Smooth muscle cell of the brain vasculature (primary cell): ENCODE measurements at regions not wholly inside any gene's neighbourhood (a gene's known extent, or its start where the extent isn't known, plus 50 kb on each side); places are given as distances from the start of the nearest gene placed in this dataset.
"Not testable (repeated sequence)": the region's sequence is repeated elsewhere in the genome, so short reads cannot be mapped to it uniquely, and the experiment has no call there.

Experiments used
- DNase-seq: peaks from one replicate; pipeline ENCODE4 v3.0.0-alpha.2; 2012; ENCODE audit warnings: low read depth, low spot score

DNA sequence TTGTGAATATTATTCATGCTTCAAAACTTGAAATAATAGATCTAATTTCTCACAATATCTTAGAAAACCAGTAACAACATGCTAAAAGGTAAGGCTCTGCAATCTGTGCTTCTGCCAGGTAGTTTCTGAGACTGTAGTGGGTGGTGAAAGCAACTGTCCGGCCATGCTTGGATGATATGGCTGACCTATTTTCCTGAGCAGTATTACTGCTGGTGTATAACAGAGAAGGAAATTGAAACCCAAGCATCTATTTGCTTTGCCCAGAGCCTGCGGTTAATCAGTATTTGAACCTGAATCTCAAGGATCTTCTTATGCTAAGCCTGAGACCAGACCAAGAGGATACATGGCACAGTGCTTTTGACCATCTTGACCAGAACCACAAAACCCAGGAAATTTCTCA is 563.8 kb downstream of the COL12A1 start:
- DNase-seq, result no peak

DNA sequence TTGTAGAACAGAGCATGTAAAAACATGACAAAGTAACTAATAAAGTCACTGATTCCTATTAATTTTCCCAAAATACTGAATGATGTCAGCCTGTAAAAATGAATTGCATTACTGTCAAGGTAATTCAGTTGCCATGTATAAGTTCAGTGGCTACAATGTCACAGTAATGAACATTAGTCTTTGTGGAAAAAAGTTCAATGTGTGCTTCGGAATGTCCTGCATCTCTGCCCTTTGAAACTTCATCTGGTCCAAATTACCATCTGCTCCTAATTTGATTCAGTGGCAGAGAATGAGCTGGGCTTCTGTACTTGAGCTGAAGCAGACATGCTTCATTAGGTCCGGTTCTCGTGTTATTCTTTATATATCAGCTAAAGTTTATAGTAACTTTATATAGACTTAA is 567.4 kb downstream of the COL12A1 start:
- DNase-seq, result no peak

DNA sequence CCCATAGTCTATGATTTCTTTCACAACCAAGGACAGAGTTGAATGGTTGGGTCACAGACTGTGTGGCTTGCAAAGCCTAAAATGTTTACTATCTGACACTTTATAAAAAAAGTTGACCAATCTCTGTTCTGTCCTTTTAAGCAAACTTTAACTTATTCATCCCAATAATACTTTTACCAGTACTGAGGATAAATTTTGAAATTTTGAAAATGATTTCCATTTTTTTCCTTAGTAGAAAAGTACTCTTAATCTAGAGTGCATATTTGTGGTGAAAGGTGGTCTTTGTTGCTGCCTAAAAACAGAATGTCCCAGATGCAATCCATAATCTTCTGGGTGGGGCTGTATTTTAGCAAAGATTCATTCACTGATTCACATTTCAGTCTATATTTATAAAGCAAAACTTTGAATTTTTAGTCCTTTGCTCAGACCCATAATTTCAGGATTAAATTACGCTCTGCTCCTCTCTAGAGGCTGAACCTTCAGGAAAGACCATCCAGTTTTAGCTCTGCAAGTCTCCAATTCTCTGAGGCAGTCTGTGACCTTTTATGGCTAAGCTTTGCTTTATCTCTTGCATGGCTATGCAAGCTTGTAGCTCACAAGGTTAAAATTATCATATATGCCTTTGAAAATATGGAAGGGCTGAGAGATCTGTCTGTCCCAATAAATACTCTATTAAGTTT is 573.5 kb downstream of the COL12A1 start:
- no peak for DNase-seq

DNA sequence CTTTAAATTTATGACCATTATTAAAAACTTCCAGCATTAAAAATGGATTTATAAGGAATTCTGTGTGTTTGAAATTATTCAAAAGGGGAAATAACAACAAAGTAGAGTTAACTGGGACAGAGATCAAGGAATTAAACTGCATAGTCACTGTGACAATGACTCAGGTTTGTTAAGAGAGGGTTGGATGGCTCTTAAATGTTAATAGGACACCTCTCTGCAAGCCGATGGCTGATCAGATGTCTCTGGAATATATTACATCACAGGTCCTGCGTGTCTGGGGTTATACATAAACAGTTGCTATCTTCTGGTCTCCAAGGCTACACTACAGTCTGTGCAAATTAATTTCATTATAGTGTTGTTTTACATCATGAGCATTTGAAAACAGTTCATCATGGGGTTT is 574.3 kb downstream of the COL12A1 start:
- DNase-seq, result no peak

DNA sequence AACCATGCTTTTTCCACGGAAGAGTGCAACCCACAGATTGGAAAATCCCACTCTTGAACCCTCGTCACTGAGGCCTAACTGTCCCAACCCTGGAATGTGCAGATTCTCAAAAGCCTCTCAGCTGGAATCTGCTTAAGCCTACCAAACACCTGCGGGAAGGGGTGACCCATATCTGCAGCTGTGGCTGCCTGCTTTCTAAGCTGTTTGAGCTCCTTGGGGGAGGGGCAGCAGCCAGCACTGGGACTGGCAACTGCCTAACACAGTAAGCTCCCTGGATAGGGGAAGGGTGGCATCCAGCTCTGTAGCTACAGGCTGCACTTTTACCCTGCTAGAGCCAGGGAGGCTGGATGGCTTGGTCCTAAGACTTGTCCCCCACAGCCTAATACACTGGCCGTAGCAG is 579.6 kb downstream of the COL12A1 start:
- DNase-seq, result no peak

DNA sequence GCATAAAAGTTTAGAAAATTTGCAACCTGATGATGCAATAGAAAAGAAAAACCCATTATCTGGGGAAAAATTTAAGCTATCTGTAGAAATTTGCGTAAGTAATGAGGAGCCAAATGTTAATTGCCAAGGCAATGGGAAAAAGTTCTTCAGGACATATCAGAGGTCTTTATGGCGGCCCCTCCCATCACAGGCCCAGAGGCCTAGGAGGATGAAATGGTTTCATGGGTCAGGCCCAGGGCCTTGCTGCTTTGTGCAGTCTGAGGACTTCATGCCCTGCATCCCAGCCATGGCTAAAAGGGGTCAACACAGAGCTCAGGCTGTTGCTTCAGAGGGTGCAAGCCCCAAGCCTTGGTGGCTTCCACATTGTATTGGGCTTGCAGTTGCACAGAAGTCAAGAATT is 582.8 kb downstream of the COL12A1 start:
- no peak for DNase-seq

DNA sequence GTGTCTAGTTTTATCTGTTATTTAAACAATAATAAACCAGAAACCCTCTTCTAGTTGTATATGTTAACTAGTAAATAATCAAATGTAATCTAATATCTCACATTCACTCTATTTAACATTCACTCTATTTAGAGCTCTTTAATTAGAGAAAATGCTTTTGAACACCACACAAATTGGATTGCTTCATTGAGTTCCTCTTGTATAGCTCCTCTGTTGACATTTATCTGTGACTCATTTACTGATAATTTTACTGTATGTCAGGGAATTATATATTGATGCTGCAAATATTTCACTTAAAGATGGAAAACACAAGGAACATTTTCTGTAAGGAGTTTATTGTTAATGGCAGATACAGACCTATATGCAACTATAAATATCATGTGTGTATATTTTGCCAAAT is 594.6 kb downstream of the COL12A1 start:
- DNase-seq, result no peak

DNA sequence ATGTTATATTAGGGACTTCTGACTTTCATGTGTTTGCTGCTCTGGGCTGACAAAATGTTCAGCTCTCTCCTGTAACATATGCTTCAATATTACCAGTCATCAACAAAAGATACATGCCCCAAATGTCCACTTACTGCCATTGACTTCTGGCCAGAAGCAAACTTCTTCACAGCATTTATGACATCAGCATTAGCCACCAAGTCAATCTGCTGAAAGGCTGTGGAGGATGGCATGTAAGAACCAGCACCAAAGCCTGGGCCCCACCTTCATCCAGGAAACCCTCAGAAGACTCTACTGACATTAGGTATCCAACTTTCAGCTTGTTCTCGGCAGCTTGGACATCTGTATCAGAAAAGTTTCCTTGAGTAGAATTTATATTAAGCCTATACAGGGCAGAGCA is 595.5 kb downstream of the COL12A1 start:
- DNase-seq, result no peak

DNA sequence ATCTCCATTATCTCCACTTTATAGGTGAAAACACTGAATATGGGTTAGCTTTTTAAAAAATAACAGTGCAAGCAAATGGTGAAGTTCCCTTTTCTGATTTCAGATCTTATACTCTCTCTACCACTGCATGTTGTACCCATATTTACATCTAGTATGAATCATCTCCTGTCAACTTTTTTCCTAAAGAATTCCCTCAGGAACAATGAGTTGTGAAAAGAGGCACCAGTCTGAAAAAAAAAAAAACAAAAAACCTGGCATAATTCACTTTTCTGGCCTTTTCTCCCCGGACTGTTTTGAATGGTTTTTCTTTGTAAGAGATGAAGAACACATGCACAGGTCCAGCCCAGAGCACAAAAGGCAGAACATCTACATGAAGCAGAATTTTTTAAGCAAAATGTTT is 596.0 kb downstream of the COL12A1 start:
- DNase-seq, result no peak

DNA sequence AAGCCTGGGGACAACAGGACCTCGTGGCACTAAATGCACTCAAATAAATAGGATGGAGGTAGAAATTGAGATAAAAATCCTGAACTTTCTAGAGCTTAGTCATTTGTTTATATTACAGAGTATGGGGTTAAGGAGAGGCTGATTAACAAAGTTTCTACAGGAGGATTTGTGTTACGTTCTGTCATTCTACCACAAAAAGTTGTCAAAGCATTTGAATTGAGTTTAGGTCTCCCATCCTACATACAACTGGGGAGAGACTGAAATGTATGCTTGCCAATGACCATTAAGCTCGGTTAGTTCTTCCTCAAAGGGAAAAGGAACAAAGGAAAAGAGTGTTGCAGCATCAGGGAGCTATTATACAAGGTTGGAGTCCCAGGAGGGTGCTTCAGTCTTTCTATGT is 597.9 kb downstream of the COL12A1 start:
- no peak for DNase-seq

DNA sequence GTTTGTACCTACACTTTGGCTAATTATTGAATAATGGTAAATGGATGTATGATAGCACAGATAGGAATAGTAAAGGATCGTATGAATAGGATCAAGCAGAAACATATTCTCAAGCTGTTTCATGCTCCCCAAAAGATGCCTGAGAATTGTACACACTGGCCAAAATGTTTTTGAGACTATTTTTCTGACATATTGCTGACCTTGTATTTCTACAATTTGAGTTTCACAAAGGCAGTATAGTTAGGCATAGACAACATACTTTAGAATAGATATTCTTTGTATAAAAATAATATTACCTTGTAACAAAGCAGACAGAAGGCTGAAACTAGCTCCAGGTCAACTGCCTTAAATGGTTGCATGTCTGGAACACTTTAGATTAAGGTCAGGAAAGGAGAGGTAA is 598.4 kb downstream of the COL12A1 start:
- no peak for DNase-seq

DNA sequence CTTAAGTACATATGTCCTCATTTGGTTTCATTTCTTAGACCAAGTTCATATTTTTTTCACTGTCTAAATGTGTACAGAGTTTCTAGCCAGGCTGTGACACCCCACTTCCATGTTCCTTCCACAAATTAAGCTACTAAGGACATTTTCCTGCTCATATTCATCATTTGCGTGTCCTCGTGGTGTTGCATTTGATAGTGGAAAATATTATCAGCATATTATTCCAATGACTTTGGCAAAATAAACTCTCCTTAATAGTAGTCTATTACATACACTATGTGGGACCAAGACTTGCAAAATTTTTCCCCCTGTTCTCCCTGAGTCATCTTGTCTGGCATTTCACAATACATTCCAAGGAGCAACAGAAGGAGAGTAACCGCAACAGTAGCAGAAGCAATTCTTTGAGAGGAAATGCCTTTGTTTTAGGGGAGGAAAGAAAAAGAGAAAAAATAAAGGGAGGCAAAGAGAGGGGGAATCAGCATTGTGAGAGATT is 599.2 kb downstream of the COL12A1 start:
- peak; percentile 45 for DNase-seq

DNA sequence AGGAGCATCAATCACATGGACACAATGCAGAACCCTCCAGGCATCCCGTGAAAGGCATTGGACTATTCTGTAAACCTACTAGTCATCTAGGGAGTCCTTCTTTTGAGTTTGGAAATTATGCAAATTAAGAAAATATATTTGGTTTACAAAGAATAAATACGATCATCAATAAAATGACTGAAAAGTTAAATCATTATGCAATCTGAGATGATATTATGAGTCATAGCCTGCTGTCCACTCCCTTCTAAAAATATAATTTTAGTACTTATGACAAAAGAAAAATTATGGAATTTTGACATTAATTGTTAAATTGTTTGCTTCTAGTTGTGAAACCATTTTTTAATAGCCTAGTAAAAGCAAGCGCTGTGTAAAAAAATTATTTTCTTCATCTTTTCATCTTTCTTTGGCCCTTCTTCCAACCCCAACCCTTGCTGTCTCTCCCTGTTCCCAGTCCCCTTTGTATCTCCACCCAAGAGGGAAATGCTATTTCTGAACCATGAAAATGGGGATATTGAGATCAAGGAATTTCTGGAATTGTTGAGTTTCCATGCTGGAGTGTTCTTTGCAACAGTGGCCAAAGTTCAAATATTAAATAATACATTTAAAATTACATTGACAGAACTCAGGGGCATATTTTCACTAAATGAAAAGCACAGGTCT is 599.8 kb downstream of the COL12A1 start:
- DNase-seq, result no peak

DNA sequence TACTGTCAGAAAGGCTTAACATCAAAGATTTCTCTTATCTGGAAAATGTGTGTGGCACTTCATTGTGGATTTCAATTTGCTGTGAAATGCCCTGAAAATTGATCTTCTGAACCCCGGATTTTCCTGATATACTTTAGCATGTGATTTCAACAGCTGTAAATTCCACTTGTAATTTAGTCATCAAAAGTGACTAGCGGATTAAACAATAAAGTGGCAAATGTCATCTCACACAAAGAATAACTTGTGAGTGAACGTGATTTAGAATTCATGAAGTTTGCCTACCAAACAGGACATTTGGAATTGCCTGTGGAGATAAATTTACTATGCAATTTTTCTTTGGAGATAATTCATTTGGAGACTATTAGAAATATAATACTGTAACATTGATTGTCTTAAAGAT is 601.6 kb downstream of the COL12A1 start:
- DNase-seq, result no peak

DNA sequence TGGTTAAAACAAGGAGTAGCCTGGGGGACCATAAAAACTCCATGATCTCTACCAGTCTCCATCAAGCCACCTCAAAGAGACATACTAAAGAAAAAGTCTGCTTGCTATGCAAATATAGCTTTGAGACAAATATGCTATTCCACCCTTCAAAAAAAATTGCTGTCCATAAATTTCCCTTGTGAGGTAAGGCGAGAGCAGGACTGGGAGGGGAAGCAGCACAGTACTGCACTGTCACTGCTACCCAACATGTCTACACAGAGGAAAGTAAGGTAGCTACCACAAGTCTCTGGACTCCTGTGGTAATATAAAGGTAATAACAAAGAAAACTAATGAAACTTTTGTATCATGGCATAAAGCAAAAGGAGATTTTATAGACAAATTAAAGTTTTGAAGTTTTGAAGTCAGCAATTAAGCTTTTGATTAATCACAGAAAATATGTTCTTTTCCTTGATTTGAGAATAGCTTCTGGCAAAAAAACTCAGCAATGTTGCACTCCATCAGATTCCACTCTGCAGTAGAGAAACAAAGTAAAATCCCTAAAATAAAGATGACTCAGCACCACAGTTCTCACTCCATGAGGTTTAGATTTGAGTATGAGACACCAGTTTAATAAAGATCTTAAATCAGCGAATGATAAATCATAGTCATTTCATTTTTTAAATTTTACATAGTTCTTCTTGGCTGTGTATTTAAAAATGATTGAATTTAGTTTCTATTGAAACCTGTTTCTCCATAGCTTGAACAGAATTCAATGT is 602.4 kb downstream of the COL12A1 start:
- DNase-seq, result no peak

DNA sequence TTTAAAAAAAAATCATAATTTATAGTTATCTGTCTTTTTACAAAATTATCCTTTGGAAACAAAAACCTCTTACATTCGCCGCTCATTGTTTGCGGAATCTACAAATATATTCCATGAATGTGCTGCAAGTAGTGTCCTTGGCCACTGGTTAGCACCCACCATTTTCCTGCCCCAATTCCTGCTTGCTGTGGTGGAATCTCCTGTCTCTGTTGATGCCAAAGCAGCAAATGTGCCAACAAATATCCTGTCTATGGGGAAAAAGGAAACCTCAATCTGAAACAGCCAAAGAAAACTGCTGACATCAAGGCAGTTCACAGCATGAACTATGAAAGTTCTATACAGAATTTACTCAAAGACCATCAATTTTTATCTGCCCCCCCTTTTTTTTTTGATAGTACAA is 603.6 kb downstream of the COL12A1 start:
- DNase-seq, result no peak

DNA sequence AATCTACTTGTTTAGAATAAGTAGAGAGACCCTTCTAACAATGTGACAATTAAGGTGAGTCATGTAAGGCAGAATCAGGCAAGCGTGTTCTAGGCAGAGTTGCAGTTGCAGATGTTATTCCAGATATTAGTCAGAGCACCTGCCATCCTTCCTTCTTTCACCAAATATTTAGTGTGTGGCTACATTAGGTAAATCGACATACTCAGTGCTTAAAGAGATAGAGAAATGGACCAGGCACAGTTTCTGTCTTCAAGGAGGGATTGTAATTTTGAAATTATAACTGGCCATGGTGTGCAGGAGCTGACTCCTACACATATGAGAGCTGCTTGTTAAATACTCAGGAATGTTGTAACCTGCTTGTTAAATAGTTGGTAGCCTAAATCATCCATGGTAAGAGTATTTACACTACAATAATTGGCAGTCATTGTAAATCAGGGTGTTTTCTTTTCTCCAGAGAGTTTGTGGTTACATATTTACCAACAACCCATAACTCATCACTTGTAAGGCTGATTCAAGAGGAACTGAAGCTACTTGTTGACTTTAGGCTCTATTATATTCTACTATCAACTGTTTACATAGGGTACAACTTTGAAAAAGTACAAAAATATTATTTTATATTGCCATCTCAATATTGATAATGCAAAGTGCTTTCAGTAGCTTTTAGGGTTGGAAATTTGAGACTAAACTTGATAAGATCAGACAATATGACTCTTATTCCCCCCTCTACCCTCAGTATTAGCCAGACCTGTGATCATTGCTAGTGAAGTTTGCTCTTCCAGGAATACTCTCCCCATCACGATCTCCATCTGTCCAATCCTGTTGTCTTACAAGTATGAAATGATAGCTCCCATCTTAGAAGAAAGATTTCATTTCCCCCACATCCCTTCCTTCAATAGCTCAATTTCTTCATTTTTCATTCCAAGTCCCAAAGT is 607.1 kb downstream of the COL12A1 start:
- no peak for DNase-seq

DNA sequence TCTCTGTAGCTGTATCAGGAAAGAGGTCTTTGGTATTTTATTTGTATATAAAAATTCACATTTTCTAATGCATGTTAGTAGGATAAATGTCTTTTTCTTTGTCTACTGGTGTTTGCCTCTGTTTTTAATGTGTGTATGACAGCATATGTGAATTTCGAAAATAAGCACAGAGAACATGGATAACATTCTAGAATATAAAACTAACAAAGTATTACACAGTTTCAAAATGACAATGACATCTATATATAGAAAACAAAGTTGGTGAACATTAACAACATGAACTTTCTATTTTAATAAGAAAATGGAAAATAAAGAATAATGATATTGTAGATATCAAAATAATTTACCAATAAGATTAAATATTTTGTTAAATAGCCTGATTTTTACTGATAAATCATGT is 608.0 kb downstream of the COL12A1 start:
- DNase-seq, result no peak

DNA sequence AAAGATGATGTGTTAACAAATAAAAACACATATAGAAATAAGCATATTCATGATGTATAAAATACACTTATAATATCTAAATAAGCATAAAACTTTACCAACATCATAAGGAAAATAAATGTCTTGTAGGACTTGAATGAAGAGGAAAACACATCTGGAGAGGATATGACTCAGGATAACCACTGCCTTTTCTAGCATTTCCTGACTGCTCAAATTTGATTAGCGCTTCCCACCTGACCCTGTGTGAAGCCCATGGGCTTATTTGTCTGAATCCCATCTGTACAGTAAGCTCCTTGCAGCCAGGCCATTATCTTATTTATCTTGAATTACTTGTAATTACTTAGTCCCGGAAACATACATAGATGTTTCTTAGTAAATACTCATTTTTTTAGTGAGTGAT is 608.6 kb downstream of the COL12A1 start:
- no peak for DNase-seq

DNA sequence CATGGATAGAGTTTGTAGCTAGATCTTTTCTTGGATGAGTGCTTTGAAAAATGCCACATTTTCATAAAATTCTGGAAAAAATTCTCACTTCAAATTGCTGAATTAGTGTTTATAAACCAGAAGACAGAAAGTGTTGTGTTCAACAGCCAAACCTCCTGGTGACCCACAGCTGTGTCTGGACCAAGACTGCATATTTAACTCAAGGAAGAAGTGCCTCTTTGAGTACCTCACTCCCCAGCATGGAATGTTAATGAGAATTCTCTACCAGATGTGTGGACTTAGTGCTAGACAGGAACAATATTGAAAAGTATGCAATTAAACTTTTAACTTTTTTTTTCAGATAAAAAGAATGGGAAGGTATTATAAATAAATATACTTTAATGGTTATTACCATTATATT is 609.3 kb downstream of the COL12A1 start:
- no peak for DNase-seq

DNA sequence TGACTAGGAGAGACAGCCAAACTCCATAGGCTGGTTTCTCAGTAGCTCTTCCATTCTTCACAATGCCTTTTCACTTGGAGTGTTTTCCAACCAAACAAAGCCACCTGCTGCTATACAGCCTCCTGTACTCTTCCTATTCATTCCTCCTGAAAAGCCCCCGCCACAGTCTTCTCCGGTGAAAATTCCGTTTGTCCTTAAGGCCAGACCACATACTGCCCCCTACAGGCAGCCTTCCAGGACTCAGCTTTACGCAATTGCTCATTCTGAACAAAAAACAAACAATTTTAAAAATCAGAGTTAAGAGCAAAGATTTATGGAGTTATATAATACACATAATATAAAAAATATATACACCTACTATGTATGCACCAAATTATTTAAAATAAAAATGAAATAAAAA is 611.5 kb downstream of the COL12A1 start:
- not testable (repeated sequence) for DNase-seq
